Suppressor macrophage treated with lipopolysaccharide for 1 hour (primary cell): ENCODE measurements at regions not wholly inside any gene's neighbourhood (a gene's known extent, or its start where the extent isn't known, plus 50 kb on each side); places are given as distances from the start of the nearest gene placed in this dataset.
"Not testable (repeated sequence)": the region's sequence is repeated elsewhere in the genome, so short reads cannot be mapped to it uniquely, and the experiment has no call there.

Experiments
- DNase-seq, 3 donors: peaks; one replicate each; pipeline ENCODE4 v3.0.0-alpha.2; 2020 to 2022

GRCh38 chr13:65343898-65344663 lies 1886.1 kb downstream of the PCDH9 start:
- DNase-seq, result no peak

- peak in 1 of 3 donors; percentile 2 for DNase-seq
Measured at GRCh38 chr13:65342541-65343337, 1887.4 kb downstream of the PCDH9 start.

GRCh38 chr13:65339241-65339640 lies 1890.9 kb downstream of the PCDH9 start:
- DNase-seq, result no peak

- no peak for DNase-seq
Measured at GRCh38 chr13:65336916-65337315, 1893.2 kb downstream of the PCDH9 start.

GRCh38 chr13:65336087-65336749 lies 1893.9 kb downstream of the PCDH9 start:
- no peak for DNase-seq

GRCh38 chr13:65330691-65331090 lies 1899.4 kb downstream of the PCDH9 start:
- no peak for DNase-seq

GRCh38 chr13:65330287-65330686 lies 1899.8 kb downstream of the PCDH9 start:
- no peak for DNase-seq

- not testable (repeated sequence) for DNase-seq
Measured at GRCh38 chr13:65323192-65323591, 1906.9 kb downstream of the PCDH9 start.

GRCh38 chr13:65321423-65321822 lies 1908.7 kb downstream of the PCDH9 start:
- DNase-seq, result not testable (repeated sequence)

GRCh38 chr13:65314008-65314407 lies 1916.1 kb downstream of the PCDH9 start:
- DNase-seq, result no peak

- DNase-seq, result no peak
Measured at GRCh38 chr13:65310663-65311328, 1919.3 kb downstream of the PCDH9 start.

- DNase-seq, result no peak
Measured at GRCh38 chr13:65309906-65310305, 1920.2 kb downstream of the PCDH9 start.

GRCh38 chr13:65308729-65309128 lies 1921.4 kb downstream of the PCDH9 start:
- DNase-seq, result not testable (repeated sequence)

GRCh38 chr13:65307056-65307455 lies 1923.1 kb downstream of the PCDH9 start:
- no peak for DNase-seq

- DNase-seq, result no peak
Measured at GRCh38 chr13:65302691-65303090, 1927.4 kb downstream of the PCDH9 start.

- no peak for DNase-seq
Measured at GRCh38 chr13:65301506-65301905, 1928.6 kb downstream of the PCDH9 start.

GRCh38 chr13:65300220-65300619 lies 1929.9 kb downstream of the PCDH9 start:
- no peak for DNase-seq

GRCh38 chr13:65293530-65294198 lies 1936.5 kb downstream of the PCDH9 start:
- no peak for DNase-seq

GRCh38 chr13:65292488-65292901 lies 1937.6 kb downstream of the PCDH9 start:
- no peak for DNase-seq

- no peak for DNase-seq
Measured at GRCh38 chr13:65287405-65287804, 1942.7 kb downstream of the PCDH9 start.

GRCh38 chr13:65275838-65276630 lies 1954.1 kb downstream of the PCDH9 start:
- no peak for DNase-seq

GRCh38 chr13:65275108-65275507 lies 1955.0 kb downstream of the PCDH9 start:
- no peak for DNase-seq
